Suprapubic skin (tissue), 4 donors: ENCODE measurements at regions not wholly inside any gene's neighbourhood (a gene's known extent, or its start where the extent isn't known, plus 50 kb on each side); places are given as distances from the start of the nearest gene placed in this dataset.

Experiments used
- DNase-seq, 2 donors: peaks; one replicate each; pipeline ENCODE4 v3.0.0-alpha.2; 2019; ENCODE audit warnings: low spot score in 2 of 2
- H3K27ac ChIP-seq: fragments of 200-600 bp; sonication (generic); one replicate; pipeline ENCODE4 v1.5.1; 2019
- H3K27me3 ChIP-seq: fragments of 200-600 bp; sonication (generic); one replicate; pipeline ENCODE4 v1.5.1; 2019
- H3K36me3 ChIP-seq: fragments of 200-600 bp; sonication (generic); one replicate; pipeline ENCODE4 v1.5.1; 2019
- H3K4me1 ChIP-seq: fragments of 200-600 bp; sonication (generic); one replicate; pipeline ENCODE4 v1.5.1; 2019
- H3K4me3 ChIP-seq: fragments of 200-600 bp; sonication (generic); one replicate; pipeline ENCODE4 v1.5.1; 2019; ENCODE audit warnings: mild to moderate bottlenecking
- H3K9me3 ChIP-seq: fragments of 200-600 bp; sonication (generic); one replicate; pipeline ENCODE4 v1.5.1; 2019
- CTCF ChIP-seq, 2 donors: fragments of 200-600 bp in 1 of 2; fragments of 450-650 bp in 1 of 2; sonication (generic) in 1 of 2; IDR thresholded peaks; one replicate each; pipeline ENCODE4 v1.5.1; 2016 to 2019; ENCODE audit warnings: antibody characterized with exemption in 2 of 2, mild to moderate bottlenecking in 1 of 2, moderate library complexity in 1 of 2
- EP300 ChIP-seq: sonication (generic); formaldehyde crosslinking; IDR thresholded peaks from one replicate; pipeline ENCODE4 v1.6.1; 2017; ENCODE audit warnings: antibody characterized with exemption
- POLR2A ChIP-seq, 2 donors: fragments of 450-650 bp; IDR thresholded peaks; one replicate each; pipeline ENCODE4 v1.6.1; 2017; ENCODE audit warnings: antibody characterized with exemption in 2 of 2, mild to moderate bottlenecking in 2 of 2, moderate library complexity in 2 of 2
- POLR2AphosphoS5 ChIP-seq, 3 donors: sonication (generic); formaldehyde crosslinking; IDR thresholded peaks; one replicate each; pipeline ENCODE4 v1.6.1; 2017; ENCODE audit warnings: antibody characterized with exemption in 3 of 3
- WGBS: methylation state at CpG from one replicate; pipeline ENCODE4 v1.1.5; 2018; 5-methylcytosine and 5-hydroxymethylcytosine counted together

- no peak overlapping the region for H3K27ac ChIP-seq
- DNase-seq, result no peak
Observed at GRCh38 chr10:130411496-130412085, 275.4 kb downstream of the GLRX3 start.

GRCh38 chr10:130412317-130412716 is 276.1 kb downstream of the GLRX3 start:
- WGBS, result 77% methylated on average over 5 of the region's 5 CpGs
- TF ChIP-seq EP300, result no peak
- no peak for TF ChIP-seq POLR2A (IDR thresholded peaks at IDR 0.05)
- TF ChIP-seq POLR2AphosphoS5 (IDR thresholded peaks at IDR 0.05), result no peak
- no peak for TF ChIP-seq CTCF (IDR thresholded peaks at IDR 0.05)

More at GRCh38 chr10:130411496-130412085, 275.4 kb downstream of the GLRX3 start:
- no peaks in the 10 kb centered on the region for H3K36me3 ChIP-seq
- no peaks in the 10 kb centered on the region for H3K27me3 ChIP-seq
- H3K4me3 ChIP-seq, result no peak overlapping the region
- no peaks in the 10 kb centered on the region for H3K4me1 ChIP-seq
- 69% methylated on average over 13 of the region's 13 CpGs for WGBS
- TF ChIP-seq EP300 (no peak), CTCF (IDR thresholded peaks at IDR 0.05) (no peak), POLR2AphosphoS5 (IDR thresholded peaks at IDR 0.05) (no peak), POLR2A (IDR thresholded peaks at IDR 0.05) (no peak)
- H3K9me3 ChIP-seq, result no peaks in the 10 kb centered on the region

GRCh38 chr10:130416334-130417150 is 280.4 kb downstream of the GLRX3 start:
- TF ChIP-seq CTCF (IDR thresholded peaks at IDR 0.05) (no peak), POLR2AphosphoS5 (IDR thresholded peaks at IDR 0.05) (no peak), EP300 (no peak), POLR2A (IDR thresholded peaks at IDR 0.05) (no peak)
- no peak overlapping the region for H3K4me3 ChIP-seq
- no peaks in the 10 kb centered on the region for H3K36me3 ChIP-seq
- WGBS, result 86% methylated on average over 9 of the region's 9 CpGs
- no peaks in the 10 kb centered on the region for H3K9me3 ChIP-seq
- no peaks in the 10 kb centered on the region for H3K27me3 ChIP-seq
- DNase-seq, result no peak
- H3K4me1 ChIP-seq, result no peaks in the 10 kb centered on the region
- H3K27ac ChIP-seq, result no peak overlapping the region

More at GRCh38 chr10:130412317-130412716, 276.1 kb downstream of the GLRX3 start:
- Histone ChIP-seq H3K27me3 (no peaks in the 10 kb centered on the region), H3K27ac (no peak overlapping the region), H3K4me1 (no peaks in the 10 kb centered on the region), H3K36me3 (no peaks in the 10 kb centered on the region), H3K9me3 (no peaks in the 10 kb centered on the region), H3K4me3 (no peak overlapping the region)
- no peak for DNase-seq

- no peaks in the 10 kb centered on the region for H3K9me3 ChIP-seq
- H3K4me1 ChIP-seq, result no peaks in the 10 kb centered on the region
- H3K4me3 ChIP-seq, result no peak overlapping the region
- TF ChIP-seq POLR2AphosphoS5 (IDR thresholded peaks at IDR 0.05), result no peak
- no peak for TF ChIP-seq POLR2A (IDR thresholded peaks at IDR 0.05)
- TF ChIP-seq EP300, result no peak
- no peak for TF ChIP-seq CTCF (IDR thresholded peaks at IDR 0.05)
- no peak overlapping the region for H3K27ac ChIP-seq
- H3K36me3 ChIP-seq, result no peaks in the 10 kb centered on the region
- 56% methylated on average over 8 of the region's 10 CpGs for WGBS
- no peaks in the 10 kb centered on the region for H3K27me3 ChIP-seq
- no peak for DNase-seq
Observed at GRCh38 chr10:130418731-130419130, 282.5 kb downstream of the GLRX3 start.

GRCh38 chr10:130421909-130422308 is 285.7 kb downstream of the GLRX3 start:
- 80% methylated on average over 9 of the region's 9 CpGs for WGBS
- H3K27me3 ChIP-seq, result no peaks in the 10 kb centered on the region
- no peak for TF ChIP-seq EP300
- no peak for TF ChIP-seq CTCF (IDR thresholded peaks at IDR 0.05)
- TF ChIP-seq POLR2A (IDR thresholded peaks at IDR 0.05), result no peak
- no peak for TF ChIP-seq POLR2AphosphoS5 (IDR thresholded peaks at IDR 0.05)
- H3K36me3 ChIP-seq, result no peaks in the 10 kb centered on the region
- H3K4me1 ChIP-seq, result no peaks in the 10 kb centered on the region
- H3K4me3 ChIP-seq, result no peak overlapping the region
- H3K27ac ChIP-seq, result no peak overlapping the region
- no peak for DNase-seq
- H3K9me3 ChIP-seq, result no peaks in the 10 kb centered on the region
